ENCODE measurements at regions not wholly inside any gene's neighbourhood (a gene's known extent, or its start where the extent isn't known, plus 50 kb on each side); places are given as distances from the start of the nearest gene placed in this dataset.

DNA sequence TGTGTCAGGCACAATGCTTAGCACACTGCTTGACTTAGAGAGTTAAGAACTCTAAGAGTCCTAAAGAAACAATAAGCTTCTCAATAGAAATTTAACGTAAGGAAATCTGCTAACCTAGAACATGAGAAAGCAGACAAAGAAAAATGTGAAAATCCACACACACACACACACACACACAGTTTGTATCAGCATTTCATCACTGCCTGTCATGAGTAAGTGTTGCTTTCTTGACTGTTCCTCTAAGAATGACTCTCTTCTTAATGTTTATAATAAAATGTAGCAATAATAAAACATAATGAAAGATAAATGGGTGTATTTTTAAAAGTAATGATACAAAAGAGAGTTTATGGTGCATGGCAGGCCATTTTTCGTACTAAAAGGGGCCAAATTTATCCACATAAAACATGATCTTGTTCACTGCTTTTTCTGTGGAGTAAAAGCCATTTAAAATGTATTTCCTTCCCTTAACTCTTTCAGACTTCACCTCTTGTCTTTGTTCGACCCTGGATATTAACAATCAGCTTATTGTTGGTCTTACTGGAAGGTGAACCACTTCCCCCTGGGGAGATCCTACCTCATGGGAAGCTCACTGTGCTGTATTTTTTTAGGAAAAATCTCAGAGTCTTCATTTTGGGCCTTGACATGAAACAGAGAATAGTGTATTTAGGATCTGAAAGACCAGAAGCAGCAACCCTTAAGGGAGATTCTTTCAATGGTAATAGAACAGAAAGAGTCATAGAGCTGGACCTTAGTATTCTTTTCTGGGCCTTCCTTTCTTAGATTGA is 107.3 kb upstream of the ANKRD55 start:
- ATAC-seq = no peak

DNA sequence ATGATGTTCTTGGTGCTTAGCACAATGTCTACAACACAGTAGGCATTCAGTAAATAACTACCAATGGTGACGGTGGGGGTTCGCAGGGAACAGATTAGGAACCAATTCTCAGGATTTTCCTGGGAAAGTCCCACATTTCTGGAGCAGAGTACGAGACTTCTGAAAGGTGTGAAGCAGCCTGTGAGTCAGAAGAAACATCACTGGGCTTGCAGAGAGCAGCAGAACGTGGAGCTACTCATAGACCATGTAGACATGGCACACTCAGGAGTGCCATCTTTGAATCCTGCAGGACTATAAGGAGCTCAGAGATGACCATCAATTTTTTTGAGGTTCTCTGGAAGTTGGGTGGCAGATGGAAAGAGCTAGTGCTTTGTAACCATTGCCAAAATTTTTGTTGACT is 106.6 kb upstream of the ANKRD55 start:
- ATAC-seq = no peak

DNA sequence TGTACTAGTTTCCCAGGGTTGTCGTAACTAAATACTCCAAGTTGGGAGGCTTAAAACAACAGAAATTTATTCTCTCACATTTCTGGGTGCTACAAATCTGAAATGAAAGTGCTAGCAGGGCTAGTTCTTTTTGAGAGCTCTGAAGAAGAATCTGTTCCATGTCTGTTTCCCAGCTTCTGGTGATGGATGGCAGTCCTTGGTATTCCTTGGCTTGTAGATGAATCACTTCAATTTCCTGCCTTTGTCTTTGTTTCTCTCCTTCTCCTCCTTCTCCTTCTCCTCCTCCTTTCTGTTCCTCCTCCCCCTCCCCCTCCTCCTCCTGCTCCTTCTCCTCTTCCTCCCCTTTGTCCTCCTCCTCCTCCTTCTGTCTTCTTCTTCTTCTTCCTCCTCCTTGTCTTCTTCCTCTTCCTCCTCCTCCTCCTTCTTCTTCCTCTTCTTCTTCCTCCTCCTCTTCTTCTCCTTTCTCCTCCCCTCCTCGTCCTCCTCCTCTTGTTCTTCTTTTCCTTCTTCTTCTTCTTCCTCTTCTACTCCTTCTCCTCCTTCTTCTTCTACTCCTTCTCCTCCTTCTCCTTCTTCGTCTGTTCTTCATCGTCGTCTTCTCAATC is 104.7 kb upstream of the ANKRD55 start:
- ATAC-seq = no peak

DNA sequence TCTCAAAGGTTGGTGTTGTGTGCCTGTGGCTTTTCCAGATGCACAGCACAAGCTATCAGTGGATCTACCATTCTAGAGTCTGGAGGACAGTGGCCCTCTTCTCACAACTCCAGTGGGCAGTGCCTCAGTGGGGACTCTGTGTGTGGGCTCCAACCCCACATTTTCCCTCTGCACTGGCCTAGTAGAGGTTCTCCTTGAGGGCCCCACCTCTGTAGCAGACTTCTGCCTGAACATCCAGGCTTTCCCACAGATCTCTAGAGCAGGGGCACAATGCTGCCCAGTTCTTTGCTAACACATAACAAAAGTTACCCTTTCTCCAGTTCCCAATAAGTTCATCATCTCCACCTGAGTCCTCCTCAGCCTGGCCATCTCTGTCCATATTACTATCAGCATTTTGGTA is 102.1 kb upstream of the ANKRD55 start:
- no peak for ATAC-seq

DNA sequence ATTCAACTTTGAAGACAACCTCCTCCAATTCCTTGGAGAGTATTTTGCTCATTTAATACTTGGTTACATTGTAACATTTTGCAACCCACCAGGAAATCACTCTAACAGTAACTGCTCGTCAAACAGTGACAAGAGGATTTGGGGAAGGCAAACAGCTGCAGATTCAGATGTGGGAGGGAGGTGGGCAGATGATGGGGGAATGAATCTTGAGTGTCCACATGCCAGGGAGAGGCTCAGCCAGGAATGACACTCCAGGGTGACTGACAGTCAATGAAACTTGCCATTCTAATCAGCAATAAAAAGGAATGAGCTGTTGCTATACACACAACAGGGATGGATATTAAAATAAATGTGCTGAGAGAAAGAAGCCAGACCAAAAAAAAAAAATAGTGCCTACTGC is 97.7 kb upstream of the ANKRD55 start:
- no peak for ATAC-seq

DNA sequence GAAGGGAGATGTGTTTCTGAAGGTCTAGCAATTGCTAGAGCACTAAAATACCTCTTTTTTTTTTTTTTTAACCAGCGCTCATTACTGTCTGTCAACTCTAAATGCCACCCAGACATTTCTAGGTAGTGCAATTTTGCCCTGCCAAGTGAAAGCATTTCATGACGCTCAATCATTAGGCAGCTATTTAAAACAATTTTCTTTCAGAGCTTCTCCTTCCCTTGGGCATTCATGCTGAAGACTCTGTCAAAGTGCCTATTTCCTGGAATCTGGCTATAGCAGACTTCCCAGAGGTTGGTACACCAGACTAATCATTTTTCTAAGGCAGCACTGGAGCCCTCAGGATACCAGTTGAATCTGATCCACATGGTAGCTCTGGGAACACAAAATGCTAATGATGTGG is 97.0 kb upstream of the ANKRD55 start:
- ATAC-seq = no peak

DNA sequence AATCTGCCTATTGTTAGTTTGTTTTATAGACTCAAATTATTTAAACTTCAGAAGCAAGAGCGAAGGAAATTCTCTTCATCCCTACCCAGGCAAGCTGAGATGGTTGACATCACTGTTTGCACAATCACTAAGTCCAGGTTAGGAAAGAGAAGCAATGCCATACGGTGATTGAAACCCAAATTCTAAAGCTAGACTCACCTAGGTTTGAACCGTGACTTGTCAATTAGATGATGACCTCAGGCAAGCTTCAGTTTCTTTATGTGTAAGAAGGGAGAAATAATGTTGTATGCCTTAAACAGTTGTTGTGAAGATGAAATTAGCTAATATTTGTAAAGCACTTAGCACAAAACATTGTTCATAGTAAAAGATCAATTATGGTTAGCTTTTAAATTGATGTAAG is 96.5 kb upstream of the ANKRD55 start:
- peak; percentile 80 for ATAC-seq

DNA sequence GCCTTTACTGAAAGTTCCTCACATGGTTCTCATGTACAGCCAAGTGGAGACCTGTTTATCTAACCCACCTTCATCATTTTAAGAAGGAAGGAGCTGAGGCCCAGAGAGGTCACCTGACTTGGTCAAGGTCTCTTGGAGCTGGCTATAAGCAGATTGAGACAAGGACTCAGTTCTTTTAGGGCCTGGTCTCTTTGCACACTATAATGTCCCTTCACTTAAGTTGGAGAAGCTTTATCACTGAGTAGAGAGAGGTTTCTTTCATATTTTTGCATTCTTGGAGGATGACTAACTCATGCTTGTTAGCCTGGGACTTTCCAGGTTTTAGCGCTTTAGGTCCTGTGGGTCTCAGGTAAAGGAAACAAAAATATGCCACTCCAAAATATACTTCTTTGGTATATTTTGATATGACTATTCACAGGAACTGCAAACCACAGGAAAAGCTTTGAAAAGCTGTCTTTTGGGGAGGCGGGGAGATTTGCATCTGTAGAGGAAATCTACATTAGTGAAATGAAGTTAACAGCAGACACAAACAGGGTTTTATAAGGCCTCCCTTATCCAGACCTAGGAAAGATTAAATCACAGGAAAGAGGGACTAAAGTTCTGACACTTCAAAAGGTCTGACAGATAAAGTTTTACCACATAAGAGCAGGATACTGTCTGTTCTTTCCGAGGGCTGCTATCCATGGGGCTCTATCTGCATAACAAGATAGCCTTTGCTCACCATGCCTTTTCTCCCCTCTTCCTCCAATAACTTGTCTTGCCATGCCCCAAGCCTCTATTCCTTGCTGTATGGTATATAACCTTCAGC is 95.8 kb upstream of the ANKRD55 start:
- ATAC-seq = peak; percentile 41

DNA sequence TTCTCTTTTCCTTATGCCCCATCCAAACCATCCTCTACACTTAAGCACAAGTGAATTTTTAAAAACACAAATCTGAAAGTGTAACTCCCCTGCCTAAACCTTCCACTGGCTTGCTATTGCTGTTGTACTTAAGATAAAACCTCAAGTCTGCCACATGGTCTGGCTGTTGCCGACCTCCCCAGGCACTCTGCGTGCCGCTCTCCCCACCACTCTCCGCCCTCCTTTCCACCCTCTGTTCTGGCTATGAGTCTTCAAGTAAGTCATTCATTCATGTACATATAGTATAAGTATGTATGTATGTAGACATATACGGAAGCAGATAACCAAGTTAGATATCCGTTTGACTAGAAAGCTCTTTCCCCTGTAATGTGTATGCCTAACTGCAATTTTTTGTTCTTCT is 94.7 kb upstream of the ANKRD55 start:
- ATAC-seq = no peak

DNA sequence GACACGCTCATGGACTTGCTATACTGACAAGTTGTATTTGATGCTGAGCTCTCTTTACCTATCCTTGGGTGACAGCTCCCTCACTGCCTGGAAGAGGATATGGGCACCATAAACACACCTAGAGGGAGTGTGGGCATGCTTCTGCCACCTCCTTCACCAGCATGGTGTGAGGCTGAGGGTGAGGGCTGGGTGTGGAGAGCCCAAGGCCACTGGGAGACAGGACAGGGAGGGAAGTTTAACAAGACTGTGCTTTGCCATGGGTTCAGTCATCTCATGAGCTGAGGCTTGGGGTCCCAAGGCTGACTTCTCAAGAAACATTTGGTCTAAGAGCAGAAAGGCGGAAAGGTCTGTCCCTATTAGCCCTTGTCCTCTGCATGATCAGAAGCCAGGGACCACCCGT is 93.6 kb upstream of the ANKRD55 start:
- ATAC-seq = no peak

DNA sequence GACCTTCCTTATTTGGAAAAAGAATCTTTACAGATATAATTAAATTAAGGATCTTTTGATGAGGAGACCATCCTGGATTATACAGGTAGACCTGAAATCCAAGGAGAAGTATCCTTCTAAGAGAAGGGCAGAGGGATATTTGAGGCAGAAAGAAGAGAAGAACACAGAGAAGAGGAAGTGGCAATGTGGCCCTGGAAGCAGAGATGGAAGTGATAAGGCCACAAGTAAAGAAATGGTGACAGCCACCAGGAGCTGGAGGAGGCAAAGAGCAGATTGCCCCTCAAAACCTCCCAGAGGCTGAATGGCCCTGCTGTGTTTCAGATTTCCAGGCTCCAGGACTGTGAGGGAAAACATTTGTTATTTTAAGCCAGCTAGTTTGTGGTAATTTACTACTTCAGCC is 93.0 kb upstream of the ANKRD55 start:
- no peak for ATAC-seq

DNA sequence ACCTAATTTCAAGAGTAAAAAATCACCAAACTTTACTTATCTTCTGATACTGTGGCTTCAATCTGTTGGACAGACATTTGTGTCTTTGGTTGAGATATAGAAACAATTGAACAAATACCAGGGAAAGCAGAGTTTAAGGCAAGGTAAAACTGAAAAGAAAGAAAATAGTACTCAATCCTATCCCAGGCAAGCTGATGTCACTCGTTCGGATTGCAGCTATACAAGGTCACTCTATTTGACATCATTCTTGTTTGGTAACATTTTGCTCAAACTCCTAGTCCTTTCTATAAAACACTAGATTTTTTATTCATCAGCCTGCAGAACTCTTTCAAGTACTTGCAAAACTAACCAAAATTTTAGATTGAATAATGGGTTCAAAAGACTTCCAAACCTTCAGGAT is 91.9 kb upstream of the ANKRD55 start:
- ATAC-seq = no peak

DNA sequence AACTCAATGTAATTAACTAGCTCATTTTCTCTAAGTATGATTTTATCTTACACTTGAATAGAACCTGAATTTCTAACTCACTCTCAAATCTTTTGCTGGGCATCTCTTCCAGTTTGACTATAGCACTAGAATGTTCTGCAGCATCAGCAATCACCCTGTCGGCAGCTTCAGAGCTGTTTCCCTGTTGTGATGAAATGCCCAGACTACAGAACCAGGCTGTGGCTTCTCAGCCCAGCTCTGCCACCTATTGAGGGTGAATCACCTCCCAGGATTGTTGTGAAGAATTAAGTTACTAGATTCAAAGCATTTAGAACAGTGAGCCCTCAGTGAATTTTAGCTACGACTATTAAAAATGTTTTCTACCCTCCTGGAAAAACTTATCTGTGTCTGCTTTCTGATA is 90.4 kb upstream of the ANKRD55 start:
- ATAC-seq = peak; percentile 81

DNA sequence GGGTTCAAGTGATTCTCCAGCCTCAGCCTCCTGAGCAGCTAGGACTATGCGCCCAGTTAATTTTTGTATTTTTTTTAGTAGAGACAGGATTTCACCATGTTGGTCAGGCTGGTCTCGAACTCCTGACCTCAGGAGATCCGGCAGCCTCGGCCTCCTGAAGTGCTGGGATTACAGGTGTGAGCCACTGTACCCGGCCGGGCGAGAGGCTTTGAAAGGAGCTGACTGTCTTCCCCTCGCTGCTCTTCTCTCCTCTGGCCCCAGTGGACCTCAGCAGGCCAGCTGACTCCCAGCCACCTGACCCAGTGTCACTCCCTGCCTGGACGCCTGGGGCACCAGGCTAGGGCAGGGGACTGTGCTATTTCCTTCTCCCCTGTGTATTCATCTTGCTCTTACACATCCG is 89.5 kb upstream of the ANKRD55 start:
- no peak for ATAC-seq

DNA sequence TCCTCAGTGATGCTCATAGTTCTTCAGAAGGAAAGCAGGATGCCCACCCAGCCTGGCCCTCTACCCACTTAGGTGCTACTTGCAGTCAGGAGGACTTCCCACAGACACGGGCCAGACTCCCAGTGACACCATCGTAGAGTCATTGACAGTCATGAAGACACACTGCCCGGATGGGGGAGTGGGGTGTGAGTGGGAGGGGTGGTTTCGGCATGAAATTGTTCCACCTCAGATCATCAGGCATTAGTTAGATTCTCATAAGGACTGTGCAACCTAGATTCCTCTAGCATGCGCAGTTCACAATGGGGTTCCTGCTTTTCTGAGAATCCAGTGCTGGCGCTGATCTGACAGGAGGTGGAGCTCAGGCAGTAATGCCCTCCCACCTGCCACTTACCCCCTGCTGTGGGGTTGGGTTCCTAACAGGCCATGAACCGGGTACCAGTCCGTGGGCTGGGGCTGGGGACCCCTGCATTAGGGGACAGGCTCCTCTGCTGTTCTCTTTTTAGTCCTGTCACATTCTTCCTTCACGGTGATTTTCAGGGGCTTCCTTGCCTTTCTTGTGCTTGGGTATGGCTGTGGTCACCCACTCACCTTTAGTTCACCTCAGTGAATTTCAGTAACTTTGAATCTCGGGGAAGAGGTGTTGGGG is 88.2 kb upstream of the ANKRD55 start:
- no peak for ATAC-seq

DNA sequence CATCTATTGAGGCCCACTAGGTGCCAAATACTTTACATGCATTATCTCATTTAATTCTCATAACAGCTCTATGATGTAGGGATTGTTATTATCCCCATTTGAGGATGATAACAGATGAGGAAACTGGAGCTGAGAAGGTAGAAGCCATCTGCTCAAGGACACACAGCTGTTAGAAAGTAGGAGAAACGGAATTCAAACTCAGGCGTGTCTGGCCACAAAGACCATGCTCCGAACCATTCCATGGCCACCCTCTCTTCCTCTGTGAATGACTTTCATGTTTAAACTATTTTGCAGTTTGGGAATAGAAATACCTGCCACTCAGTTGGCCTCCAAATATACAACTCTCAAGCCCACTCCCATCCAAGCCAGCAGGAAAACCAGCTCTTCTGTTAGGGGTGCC is 87.6 kb upstream of the ANKRD55 start:
- no peak for ATAC-seq

DNA sequence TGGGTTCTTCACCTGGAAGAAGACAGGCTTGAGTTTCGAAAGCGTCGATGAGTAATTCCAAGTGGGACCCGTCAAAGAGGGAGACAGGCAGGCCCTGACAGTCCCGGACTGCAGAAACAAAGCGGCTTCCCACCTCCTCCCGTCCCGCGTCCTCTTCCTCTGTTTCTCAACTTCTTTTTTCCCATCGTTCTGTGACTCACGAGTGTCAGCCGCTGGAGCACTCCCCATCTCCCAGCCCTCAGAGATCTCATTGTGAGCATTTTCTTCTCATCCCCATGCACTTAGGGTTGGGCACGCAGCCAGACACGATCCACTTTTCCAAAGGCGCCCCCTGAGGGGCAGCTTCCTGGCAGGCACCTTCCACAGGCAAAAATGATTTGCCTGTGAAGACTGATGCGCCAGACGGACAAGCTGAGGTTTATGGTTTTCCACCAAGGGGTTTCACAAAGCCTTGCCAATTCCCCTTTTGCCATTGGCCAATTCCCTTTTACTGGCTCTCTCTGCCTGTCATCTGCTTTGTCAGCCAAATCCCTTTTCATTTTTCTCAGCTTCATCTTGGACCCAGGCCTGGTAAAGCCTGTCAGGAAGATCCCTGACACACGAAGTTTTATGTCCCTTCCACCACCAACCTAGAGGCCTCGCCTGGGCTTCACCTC is 86.5 kb upstream of the ANKRD55 start:
- peak; percentile 84 for ATAC-seq

DNA sequence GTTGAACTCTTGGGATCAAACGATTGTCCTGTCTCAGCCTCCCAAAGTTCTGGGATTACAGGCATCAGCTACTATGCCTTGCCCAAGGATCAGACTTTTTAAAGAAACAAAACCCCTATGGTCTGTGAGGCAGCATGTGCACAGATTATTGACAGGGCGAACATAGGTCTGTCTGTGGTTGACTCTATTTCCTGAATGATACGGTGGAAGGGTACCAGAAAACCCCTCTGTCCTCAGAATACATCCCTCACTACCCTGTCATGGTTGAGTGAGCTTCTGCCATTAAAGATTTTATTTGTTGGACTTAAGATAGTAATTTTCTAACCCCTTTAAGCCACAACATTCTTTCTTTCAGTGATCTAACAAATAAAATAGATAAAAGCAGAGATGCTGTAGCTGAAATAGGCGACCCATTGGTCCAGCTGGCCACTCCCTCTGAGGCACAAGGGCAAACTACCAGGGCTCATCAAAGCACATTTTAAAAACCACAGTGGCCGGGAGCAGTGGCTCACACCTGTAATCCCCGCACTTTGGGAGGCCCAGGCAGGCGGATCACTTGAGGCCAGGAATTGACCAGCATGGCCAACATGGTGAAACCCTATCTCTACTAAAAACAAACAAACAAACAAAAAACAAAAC is 84.9 kb upstream of the ANKRD55 start:
- ATAC-seq = no peak

DNA sequence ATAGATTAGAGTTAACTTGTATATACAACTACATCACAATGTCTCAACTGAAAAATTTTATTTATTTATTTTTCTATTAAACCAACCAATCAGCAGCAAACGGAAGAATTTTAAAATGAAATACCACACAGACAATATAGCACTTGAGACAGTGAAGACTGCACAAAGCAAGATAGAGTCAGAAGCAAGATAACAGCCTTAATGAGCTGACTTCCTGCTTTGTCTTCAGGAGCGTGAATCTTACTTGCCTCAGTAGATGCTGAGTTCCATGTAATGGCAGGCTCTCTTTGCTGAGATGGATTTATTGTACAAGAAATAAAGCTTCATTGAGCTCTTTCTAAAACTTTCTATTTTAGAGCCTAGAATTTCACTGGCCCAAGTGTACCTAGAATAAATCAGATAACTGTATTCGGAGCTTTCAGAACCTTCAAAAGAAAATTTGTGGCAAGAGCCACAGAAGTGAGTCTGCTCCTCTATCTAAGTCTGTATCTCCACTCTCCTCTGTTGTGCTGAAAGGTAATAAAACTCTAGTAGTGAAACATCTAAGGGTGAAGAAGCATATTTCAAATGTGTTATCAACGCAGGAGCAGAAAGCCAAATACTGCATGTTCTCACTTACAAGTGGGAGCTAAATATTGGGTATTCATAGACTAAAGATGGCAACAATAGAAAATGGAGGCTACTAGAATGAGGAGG is 83.3 kb upstream of the ANKRD55 start:
- no peak for ATAC-seq

DNA sequence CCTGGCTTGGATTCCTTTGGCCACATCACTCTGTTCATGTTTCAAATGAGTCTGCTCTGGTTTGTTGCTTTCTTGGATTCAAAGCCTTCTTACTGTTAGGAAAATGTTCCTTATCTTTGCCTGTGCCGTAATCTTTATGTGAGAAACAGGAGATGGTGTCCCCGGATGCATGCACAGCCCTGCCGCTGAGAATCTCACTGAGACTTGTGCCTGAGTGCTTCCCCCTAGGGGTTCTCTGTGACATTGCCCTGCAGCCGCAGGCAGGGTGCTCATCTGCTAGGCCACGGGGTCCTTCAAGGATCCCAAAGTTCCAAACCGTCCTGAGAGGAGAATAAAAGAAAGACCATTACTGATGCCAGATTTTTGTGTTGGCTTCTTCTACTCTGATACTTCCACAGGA is 81.4 kb upstream of the ANKRD55 start:
- ATAC-seq = no peak

DNA sequence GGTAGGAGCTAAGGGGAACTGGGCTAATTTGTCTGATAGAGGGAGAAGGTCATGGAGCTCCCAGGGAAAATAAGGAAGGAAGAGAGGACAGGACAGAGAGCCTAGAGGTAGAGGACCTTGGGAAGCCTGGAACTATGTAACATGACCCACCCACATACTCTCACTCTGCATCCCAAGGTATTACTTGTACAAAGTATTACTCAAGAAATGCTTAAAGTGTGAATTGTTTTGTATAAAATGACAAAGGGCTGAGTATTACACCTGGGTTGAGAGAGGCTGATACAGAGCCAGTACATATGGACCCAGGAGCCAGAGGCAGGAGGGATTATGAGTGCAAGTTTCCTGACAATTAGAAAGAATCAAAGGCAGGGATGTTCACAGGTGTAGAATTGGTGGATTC is 80.5 kb upstream of the ANKRD55 start:
- ATAC-seq = no peak

Measured in esophagus mucosa (tissue), 1 donor.